ENCODE measurements at regions not wholly inside any gene's neighbourhood (a gene's known extent, or its start where the extent isn't known, plus 50 kb on each side); places are given as distances from the start of the nearest gene placed in this dataset.

DNA sequence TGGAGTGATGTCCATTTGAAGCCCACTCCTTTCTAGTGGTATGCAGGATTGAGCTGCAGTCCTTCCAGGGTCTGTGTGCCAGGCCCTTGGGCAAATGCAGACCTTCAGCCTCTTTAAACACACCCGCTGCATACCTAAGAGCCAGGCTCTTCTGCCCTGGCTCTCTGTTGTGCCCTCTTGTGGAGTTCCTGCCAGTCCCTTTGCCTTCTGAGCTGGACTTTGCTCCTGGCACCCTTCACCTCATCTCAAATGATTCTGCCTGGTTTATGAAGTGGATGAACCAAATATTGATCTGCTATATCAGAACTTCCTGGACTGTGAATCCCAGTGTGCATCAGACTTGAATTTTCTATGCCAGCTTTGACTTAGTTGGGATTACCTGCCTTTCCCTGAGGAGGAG lies 158.8 kb downstream of the URB2 start:
- Mint-ChIP-seq H3K9me3 (peaks cover 27% of the 10 kb centered on the region), H3K27ac (no peak overlapping the region), H3K4me3 (no peak overlapping the region), H3K27me3 (ENCODE audit: low read depth) (peaks cover 17% of the 10 kb centered on the region), H3K36me3 (ENCODE audit: low read depth) (peaks cover 6% of the 10 kb centered on the region), H3K4me1 (peaks cover 5% of the 10 kb centered on the region)
- TF ChIP-seq, protein P1, sequence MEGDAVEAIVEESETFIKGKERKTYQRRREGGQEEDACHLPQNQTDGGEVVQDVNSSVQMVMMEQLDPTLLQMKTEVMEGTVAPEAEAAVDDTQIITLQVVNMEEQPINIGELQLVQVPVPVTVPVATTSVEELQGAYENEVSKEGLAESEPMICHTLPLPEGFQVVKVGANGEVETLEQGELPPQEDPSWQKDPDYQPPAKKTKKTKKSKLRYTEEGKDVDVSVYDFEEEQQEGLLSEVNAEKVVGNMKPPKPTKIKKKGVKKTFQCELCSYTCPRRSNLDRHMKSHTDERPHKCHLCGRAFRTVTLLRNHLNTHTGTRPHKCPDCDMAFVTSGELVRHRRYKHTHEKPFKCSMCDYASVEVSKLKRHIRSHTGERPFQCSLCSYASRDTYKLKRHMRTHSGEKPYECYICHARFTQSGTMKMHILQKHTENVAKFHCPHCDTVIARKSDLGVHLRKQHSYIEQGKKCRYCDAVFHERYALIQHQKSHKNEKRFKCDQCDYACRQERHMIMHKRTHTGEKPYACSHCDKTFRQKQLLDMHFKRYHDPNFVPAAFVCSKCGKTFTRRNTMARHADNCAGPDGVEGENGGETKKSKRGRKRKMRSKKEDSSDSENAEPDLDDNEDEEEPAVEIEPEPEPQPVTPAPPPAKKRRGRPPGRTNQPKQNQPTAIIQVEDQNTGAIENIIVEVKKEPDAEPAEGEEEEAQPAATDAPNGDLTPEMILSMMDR (IDR thresholded peaks at IDR 0.05; ENCODE audit: unreplicated experiment in 3 of 3) = no peak

DNA sequence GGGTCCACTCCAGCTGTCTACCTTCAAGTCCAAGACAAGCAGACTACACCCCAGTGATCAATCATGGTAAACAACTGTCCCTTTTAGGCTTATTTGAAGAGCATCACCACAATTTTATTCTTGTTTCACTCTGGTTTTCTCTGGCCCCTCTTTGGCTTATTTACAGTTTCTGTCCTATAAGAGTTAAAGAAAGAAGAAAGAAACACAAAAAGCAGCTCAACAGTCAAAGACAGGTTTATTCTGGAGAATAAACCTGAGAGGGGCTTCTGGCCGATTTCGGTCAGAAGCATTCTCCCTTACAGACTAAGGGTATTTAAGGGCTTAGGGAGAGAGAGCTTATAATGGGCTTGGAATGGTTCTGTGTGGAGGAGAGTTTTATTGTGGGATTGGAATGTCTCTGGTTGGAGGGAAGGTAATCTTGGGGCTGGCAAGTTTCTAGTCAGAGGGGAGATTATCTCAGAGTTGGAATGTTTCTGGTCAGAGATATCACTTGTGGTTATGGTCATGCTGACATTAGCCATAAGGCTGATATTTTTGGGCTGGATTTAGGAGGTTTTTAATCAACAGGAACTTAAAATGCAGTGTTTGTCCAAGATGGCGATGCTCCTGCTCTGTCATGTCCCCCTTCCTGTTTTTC lies 161.0 kb downstream of the URB2 start:
- peaks cover 34% of the 10 kb centered on the region for H3K9me3 Mint-ChIP-seq
- peaks cover 6% of the 10 kb centered on the region for H3K36me3 Mint-ChIP-seq (ENCODE audit: low read depth)
- H3K27ac Mint-ChIP-seq = no peak overlapping the region
- H3K4me3 Mint-ChIP-seq = no peak overlapping the region
- H3K4me1 Mint-ChIP-seq = peaks cover under 1% of the 10 kb centered on the region
- peaks cover 14% of the 10 kb centered on the region for H3K27me3 Mint-ChIP-seq (ENCODE audit: low read depth)
- TF ChIP-seq, protein P1 (IDR thresholded peaks at IDR 0.05; ENCODE audit: unreplicated experiment in 3 of 3) = no peak

- Mint-ChIP-seq H3K4me3 (no peak overlapping the region), H3K36me3 (ENCODE audit: low read depth) (peaks cover 6% of the 10 kb centered on the region), H3K27ac (no peak overlapping the region), H3K27me3 (ENCODE audit: low read depth) (peaks cover 11% of the 10 kb centered on the region), H3K9me3 (peaks cover 33% of the 10 kb centered on the region), H3K4me1 (no peaks in the 10 kb centered on the region)
- TF ChIP-seq, protein P1 (IDR thresholded peaks at IDR 0.05; ENCODE audit: unreplicated experiment in 3 of 3) = no peak
These were observed 162.0 kb downstream of the URB2 start for GRCh38 chr1:229788004-229788403.

DNA sequence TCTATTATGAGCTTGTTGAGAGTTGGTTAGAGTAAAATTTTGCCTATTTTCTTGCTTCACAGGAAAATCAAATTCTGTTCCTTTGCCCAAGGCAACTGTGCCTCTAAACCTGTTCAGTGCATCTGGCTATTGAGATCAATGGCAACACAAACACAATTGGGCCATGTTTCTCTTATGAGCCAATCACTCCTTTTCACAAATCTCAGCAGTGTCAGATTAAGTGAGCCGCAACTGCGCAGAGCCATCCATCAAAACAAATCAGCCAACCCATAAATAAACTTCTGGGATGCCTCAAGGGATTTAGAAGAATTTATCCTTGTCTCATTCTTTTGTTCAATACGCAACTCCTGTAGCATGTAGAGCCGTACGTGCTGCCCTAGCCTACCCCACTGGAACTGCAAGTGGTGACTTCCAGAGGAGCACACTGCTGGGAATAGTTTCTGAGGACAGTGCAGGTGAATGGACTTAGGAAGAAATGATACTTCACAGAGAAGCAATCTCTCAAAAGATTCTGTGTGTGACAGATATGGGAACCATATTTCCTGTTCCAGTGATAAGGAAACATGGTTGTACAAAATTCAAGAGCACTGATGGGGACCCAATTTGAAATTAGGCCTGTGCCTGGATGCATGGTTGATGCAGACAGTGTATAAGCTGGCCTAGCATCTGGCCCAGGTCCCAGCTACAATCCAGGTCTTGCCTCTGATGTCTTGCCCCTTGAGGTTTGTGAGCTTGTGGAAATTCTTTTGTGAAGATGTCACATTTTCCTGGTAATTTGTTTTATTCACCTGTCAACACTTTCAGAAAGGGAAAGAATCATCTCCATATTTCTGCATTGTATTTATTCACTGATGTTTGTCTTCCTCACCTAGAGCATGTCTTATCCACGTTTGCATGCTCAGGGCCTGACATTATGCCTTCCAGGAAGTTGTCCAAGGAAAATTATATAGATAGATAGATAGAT lies 166.2 kb downstream of the URB2 start:
- H3K4me1 Mint-ChIP-seq = peaks cover 21% of the 10 kb centered on the region
- H3K4me3 Mint-ChIP-seq = no peak overlapping the region
- H3K36me3 Mint-ChIP-seq (ENCODE audit: low read depth) = peaks cover 6% of the 10 kb centered on the region
- H3K27me3 Mint-ChIP-seq (ENCODE audit: low read depth) = peaks cover 19% of the 10 kb centered on the region
- H3K9me3 Mint-ChIP-seq = peaks cover 23% of the 10 kb centered on the region
- TF ChIP-seq, protein P1 (IDR thresholded peaks at IDR 0.05; ENCODE audit: unreplicated experiment in 3 of 3) = no peak
- H3K27ac Mint-ChIP-seq = no peak overlapping the region

DNA sequence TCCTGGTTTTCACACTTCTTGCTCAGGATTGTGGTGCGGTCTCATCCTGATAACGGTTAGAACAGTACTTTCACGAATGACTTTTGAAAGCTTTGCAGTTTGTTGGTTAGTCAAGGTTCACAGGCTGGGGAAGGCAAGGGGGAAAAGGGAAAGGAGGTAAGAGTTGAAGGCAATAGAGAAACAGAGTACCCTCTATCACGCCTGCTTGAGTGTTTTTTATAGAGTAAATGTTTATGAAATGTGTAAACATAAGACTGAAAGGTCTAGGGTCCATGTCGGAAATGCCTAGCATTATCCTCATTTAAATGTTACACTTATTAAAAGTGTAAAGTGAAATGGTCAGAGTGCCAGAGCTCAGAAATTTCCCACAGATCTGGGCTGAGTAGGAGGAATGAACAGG lies 167.4 kb downstream of the URB2 start:
- Mint-ChIP-seq H3K4me3 (no peak overlapping the region), H3K27ac (no peak overlapping the region), H3K4me1 (peaks cover 21% of the 10 kb centered on the region), H3K27me3 (ENCODE audit: low read depth) (peaks cover 14% of the 10 kb centered on the region), H3K36me3 (ENCODE audit: low read depth) (no peaks in the 10 kb centered on the region), H3K9me3 (peaks cover 14% of the 10 kb centered on the region)
- TF ChIP-seq, protein P1 (IDR thresholded peaks at IDR 0.05; ENCODE audit: unreplicated experiment in 3 of 3) = no peak

All from nephron (organoid).